Right lobe of liver (tissue), 4 donors: ENCODE measurements at regions not wholly inside any gene's neighbourhood (a gene's known extent, or its start where the extent isn't known, plus 50 kb on each side); places are given as distances from the start of the nearest gene placed in this dataset.

ENCODE experiments used
- POLR2A ChIP-seq: fragments of 450-650 bp; IDR thresholded peaks from one replicate; pipeline ENCODE4 v1.6.1; 2017; ENCODE audit warnings: antibody characterized with exemption, mild to moderate bottlenecking
- TF ChIP-seq, protein P1 (sequence below), 4 donors: fragments of 200-600 bp in 3 of 4; fragments of 450-650 bp in 1 of 4; IDR thresholded peaks; one replicate each; pipeline versions ENCODE4 v1.5.1 to v1.8.0; 2016 to 2022; ENCODE audit warnings: antibody characterized with exemption in 4 of 4, mild to moderate bottlenecking in 2 of 4
- donor health status: DM: no; HTN: no; CAD: no.
- donor health status: DM: no; HTN: no; CAD: no.
- donor health status: DM: no; HTN: yes; CAD: no.

DNA sequence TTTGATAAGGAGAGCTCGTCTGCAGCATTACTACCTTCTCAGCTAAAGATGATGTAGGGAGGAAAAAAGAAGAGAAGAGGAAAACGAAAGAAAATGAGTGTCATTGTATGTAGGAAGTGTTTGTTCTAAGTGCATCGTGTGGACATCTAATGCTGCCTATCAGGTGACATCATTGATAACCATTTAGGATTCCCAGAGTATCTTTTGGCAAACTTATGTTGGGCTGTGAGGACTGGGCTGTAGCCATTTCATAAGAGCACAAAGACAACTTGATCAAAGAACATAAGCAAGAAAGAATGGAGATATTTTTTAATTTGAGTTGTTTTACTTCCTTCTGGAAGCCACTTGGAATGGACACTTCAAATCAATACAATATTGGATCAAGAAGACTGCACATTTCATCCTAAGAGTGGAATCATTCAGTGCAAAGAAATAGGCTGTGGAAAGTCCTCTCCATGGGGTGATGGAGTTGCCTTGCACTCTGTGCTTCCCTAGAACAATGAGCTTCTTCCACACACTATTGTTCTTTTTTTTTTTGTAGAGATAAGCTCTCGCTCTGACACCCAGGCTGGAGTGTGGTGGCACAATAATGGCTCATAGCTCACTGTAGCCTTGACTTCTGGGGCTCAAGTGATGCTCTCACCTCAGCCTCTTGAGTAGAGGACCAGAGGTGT lies 52.4 kb upstream of the UBL3 start:
- no peak for TF ChIP-seq POLR2A
- TF ChIP-seq, protein P1, sequence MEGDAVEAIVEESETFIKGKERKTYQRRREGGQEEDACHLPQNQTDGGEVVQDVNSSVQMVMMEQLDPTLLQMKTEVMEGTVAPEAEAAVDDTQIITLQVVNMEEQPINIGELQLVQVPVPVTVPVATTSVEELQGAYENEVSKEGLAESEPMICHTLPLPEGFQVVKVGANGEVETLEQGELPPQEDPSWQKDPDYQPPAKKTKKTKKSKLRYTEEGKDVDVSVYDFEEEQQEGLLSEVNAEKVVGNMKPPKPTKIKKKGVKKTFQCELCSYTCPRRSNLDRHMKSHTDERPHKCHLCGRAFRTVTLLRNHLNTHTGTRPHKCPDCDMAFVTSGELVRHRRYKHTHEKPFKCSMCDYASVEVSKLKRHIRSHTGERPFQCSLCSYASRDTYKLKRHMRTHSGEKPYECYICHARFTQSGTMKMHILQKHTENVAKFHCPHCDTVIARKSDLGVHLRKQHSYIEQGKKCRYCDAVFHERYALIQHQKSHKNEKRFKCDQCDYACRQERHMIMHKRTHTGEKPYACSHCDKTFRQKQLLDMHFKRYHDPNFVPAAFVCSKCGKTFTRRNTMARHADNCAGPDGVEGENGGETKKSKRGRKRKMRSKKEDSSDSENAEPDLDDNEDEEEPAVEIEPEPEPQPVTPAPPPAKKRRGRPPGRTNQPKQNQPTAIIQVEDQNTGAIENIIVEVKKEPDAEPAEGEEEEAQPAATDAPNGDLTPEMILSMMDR (IDR thresholded peaks at IDR 0.05): no peak
